ENCODE measurements at regions not wholly inside any gene's neighbourhood (a gene's known extent, or its start where the extent isn't known, plus 50 kb on each side); places are given as distances from the start of the nearest gene placed in this dataset.

DNA sequence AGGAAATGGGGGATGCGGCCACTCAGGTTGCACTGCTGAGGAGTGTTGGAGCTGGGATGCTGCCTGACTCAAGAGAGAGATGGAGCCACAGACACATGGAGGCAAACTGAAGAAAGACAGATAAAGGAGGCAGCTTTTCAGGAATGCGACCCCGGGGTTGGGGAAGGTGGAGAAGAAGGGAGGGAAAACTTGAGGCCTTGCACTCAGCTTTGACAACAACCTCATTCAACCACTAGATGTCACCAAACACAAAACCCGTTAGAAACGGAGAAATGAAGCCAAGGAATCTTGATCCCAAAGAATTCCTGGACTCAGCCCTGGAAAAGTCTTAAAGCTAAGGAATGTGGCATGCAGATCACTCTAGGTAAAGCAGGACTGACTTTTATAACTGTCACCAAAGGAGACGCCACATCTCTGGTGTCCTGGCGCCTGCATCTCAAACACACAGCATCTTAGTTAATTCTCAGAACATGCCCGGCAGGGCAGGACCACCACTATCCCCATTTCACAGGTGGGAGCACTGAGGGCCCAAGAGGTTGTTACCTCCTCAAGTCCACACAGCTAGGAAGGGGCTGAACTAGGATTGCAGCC lies 59.6 kb upstream of the LMCD1 start:
- no peak for TF ChIP-seq MXI1 (conservative IDR thresholded peaks at IDR 0.05; ENCODE audit: poor library complexity, severe bottlenecking)
- TF ChIP-seq POLR2AphosphoS5 (IDR thresholded peaks at IDR 0.05) = no peak
- TF ChIP-seq, protein P1, sequence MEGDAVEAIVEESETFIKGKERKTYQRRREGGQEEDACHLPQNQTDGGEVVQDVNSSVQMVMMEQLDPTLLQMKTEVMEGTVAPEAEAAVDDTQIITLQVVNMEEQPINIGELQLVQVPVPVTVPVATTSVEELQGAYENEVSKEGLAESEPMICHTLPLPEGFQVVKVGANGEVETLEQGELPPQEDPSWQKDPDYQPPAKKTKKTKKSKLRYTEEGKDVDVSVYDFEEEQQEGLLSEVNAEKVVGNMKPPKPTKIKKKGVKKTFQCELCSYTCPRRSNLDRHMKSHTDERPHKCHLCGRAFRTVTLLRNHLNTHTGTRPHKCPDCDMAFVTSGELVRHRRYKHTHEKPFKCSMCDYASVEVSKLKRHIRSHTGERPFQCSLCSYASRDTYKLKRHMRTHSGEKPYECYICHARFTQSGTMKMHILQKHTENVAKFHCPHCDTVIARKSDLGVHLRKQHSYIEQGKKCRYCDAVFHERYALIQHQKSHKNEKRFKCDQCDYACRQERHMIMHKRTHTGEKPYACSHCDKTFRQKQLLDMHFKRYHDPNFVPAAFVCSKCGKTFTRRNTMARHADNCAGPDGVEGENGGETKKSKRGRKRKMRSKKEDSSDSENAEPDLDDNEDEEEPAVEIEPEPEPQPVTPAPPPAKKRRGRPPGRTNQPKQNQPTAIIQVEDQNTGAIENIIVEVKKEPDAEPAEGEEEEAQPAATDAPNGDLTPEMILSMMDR (IDR thresholded peaks at IDR 0.05; ENCODE audit: poor library complexity, severe bottlenecking) = peak; percentile 78
